Right ventricle myocardium inferior (tissue), 1 donor: ENCODE measurements at regions not wholly inside any gene's neighbourhood (a gene's known extent, or its start where the extent isn't known, plus 50 kb on each side); places are given as distances from the start of the nearest gene placed in this dataset.

Experiments used
- ATAC-seq: fragments of 200-7000 bp; cut with Tn5 transposase; one replicate; pipeline ENCODE4 v1.9.1; 2020; ENCODE audit warnings: mild to moderate bottlenecking, moderate library complexity
- DNase-seq: peaks from one replicate; pipeline ENCODE4 v3.0.0; 2021; ENCODE audit errors: missing footprints
- intact Hi-C: fragments of 100-400 bp; cut with DNase I; formaldehyde crosslinking; loops from one replicate; pipeline ENCODE4 v1.11.0; 2022
- donor health status: DM: no; HTN: yes; CAD: no; lungs with severe emphysema.

DNA sequence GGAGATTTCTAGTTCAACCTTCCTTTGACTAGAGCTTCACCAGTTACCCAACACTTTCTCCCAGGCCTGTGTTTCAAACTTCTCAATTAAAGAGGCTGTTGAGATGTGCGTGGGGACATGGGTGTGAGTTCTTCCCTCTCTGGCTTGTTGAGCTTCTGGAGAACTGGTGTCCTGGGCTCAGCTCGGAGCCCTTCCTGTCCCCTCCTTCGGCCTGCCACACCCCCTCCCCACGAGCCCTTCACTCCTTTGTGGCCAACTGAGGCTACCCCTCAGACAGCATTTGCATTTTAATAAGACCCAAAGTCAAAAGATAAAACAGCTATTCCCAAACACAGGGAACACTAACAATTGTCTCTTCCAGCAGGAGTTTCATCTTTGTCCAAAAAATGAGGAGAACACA lies 123.3 kb upstream of the MLN start:
- intact Hi-C loops = no loop called here
- ATAC-seq (no peak), DNase-seq (no peak)

DNA sequence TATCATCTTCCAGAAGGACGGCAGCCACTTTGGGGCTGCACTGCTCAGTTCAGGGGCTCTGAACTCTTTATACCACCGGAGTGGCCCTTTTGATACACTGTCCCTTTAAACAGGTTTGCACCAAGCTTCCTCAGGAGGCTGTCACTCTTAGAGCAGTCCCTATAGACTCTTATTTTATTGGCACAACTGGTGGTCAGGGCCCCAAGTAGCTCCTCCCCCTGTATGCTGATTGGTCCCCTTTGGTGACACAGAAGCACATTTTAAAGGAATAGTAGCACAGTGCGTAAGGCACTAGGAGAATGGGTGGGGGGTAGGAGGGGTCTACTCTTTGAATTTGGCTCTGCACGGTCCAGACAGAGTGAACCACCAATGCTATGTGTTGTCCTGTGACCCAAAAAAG lies 122.6 kb upstream of the MLN start:
- DNase-seq = no peak
- intact Hi-C loops = no loop called here
- ATAC-seq = no peak

- ATAC-seq (no peak), DNase-seq (no peak)
- intact Hi-C loops = no loop called here
Measured at GRCh38 chr6:33925936-33926335, 122.1 kb upstream of the MLN start.

DNA sequence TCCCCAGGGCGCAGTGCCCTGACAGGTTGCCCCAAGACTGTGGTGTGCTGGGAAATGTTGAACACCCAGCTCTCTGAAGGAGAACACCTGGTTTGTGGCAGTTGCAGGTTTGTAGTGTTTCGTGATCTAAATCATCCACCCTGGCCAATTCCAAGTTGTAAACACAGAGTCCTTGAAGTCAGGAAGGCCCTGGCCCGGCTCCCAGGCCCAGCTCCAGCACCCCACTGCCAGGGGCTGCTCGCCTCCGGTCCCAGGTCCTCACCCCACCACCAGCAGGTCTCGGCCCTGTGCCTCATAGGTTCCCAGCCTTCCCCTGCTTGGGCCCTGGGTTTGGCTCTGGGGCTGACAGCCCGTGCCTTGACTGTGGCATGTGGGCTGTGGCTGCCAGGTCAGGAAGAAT lies 121.4 kb upstream of the MLN start:
- intact Hi-C loops = no loop called here
- no peak for ATAC-seq

GRCh38 chr6:33924681-33925080 lies 120.9 kb upstream of the MLN start:
- DNase-seq (no peak), ATAC-seq (no peak)
- intact Hi-C loops = no loop called here

More for the DNA sequence above, 121.4 kb upstream of the MLN start:
- DNase-seq = no peak

DNA sequence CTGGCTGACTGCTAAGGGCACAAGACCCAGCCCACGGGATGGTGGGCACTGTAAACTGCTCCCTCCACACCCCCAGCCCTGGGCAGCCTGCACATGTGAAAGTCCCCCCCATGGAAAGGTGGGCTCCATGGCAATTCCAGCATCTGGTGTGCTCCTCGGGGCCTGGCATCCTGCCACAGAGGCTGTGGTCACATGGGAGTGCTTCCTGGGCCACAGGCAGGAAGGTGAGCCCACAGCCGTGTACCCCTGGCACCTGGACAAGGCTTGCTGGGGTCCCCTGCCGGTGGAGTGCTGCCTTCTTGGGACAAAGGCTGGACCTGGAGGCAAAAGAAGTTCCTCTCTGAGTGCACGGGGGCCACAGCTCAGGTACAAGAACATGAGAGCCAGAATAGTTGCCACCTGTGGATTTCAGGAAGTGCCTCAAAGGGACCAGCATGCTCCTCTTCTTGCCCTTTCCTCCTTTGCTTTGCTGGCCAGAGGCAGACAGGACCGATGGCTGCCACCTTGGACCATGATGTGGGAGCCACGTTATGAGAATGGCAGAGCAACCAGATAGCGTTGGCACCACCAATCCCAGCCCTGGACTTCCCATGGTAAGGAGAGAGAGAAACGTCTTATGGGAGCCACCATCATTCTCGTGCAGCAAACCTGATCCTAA lies 120.2 kb upstream of the MLN start:
- intact Hi-C loops = no loop called here
- DNase-seq (peak; percentile 57), ATAC-seq (no peak)

GRCh38 chr6:33921745-33922144 lies 117.9 kb upstream of the MLN start:
- intact Hi-C loops = no loop called here
- DNase-seq (no peak), ATAC-seq (no peak)

- intact Hi-C loops = no loop called here
- ATAC-seq = no peak
- no peak for DNase-seq
Measured at GRCh38 chr6:33918175-33918695, 114.4 kb upstream of the MLN start.

- intact Hi-C loops = no loop called here
- DNase-seq (no peak), ATAC-seq (no peak)
Measured at GRCh38 chr6:33915134-33915533, 111.3 kb upstream of the MLN start.

GRCh38 chr6:33914645-33915044 lies 110.8 kb upstream of the MLN start:
- intact Hi-C loops = no loop called here
- DNase-seq = peak; percentile 68
- peak; percentile 38 for ATAC-seq

GRCh38 chr6:33912195-33912594 lies 108.4 kb upstream of the MLN start:
- no peak for DNase-seq
- intact Hi-C loops = no loop called here
- no peak for ATAC-seq

DNA sequence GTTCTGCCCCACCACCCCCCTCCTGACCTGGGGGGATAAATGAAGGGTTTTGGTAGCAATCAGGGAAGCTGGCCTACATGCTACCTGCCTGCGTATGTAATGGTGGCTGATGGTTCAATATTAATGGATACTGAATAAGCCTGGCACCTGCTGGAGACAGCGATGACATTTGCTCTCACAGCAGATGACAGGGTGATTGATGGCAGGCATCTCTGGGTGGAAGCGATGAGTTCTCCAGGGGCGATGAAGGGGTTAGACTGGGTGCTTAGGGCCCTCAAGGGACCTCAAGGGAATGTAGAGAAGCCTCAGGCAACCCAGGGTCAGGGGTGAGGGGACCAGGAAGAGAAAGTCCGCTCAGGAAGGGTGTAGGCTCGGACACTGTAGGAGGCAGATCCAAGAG lies 107.7 kb upstream of the MLN start:
- intact Hi-C loops = no loop called here
- DNase-seq (no peak), ATAC-seq (no peak)

DNA sequence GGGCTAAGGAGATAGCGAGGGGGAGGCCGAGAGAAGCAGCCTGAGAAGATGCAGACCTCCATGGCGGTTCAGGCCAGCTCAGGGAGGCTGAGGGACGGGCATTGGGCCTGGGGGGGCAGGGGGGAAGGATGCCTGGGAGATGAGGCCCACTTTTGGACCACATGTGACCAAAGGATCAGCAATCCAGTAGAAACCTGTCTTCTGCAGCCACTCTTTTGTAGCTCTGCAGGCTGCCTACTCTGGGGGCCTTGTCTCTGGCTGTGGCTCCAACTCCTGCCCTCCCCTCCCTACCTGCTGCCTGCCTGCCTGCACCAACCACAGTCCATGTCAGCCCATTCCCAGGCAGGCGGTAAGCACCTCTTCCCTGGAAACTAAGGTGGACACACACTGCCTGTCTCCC lies 106.8 kb upstream of the MLN start:
- intact Hi-C loops = no loop called here
- ATAC-seq (no peak), DNase-seq (no peak)

GRCh38 chr6:33909737-33910136 lies 105.9 kb upstream of the MLN start:
- intact Hi-C loops = no loop called here
- DNase-seq = no peak
- no peak for ATAC-seq

DNA sequence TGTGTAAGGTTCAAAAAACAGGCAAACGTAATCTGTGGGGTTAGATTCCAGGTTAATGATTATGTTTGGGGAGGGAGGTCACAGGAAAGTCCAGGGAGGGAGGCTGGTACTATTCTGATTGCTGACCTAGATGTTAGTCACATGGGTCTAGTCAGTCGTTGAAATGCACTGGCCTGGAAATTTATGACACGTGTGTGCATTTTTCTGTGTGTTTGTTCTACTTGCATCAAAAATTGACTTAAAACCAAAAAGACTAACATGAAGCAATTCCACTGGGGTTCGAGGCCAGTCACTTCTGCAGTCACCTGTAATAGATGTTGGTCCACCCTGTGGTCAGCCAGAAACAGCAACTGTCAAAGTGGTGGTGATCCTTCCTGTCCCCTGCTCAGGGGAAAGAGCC lies 104.2 kb upstream of the MLN start:
- DNase-seq (no peak), ATAC-seq (no peak)
- intact Hi-C loops = no loop called here

DNA sequence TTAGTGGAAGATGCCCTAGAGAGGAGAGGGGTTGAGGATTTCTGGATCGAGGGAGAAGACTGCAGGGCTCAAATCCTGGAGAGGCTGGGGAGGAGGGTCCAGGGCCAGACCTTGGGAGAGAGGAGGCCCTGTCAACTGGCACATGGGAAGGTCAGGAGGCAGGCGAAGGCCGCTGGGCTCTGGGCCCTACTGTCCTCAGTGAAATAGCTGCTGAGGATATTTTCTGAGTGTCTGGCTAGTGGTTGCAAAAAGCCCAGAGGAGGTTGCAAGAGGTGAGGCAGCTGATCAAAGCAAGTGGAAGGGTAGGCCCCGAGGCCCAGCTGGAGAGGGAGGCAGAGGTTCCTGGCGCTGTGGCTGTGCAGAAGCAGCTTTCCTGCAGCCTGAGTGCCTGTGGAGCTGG lies 103.4 kb upstream of the MLN start:
- intact Hi-C loops = no loop called here
- DNase-seq (no peak), ATAC-seq (no peak)

DNA sequence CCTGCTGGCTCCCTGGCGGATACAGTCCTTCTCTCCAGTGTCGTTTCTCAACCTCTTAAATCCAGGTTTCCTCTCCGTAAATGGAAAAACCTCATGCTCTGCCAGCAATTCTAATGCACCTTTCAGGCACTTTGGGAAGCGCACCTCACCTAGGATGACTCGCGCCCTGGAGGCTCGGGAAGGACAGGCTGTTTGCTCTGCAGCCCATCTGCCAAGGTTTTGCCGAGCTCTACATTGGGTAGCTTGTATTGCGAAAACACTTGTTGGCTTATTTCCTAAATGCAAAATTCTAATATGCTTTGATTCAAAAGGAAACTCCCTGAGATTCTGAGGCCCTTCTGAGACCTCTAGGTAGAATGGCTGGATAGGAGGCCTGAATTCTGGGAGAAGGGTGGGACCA lies 102.6 kb upstream of the MLN start:
- intact Hi-C loops = no loop called here
- no peak for ATAC-seq
- DNase-seq = no peak

- DNase-seq = no peak
- ATAC-seq = no peak
- intact Hi-C loops = no loop called here
Measured at GRCh38 chr6:33905071-33905609, 101.3 kb upstream of the MLN start.

- intact Hi-C loops = no loop called here
- no peak for DNase-seq
- ATAC-seq = no peak
Measured at GRCh38 chr6:33904747-33905065, 100.9 kb upstream of the MLN start.

- intact Hi-C loops = no loop called here
- DNase-seq (peak; percentile 77), ATAC-seq (peak; percentile 38)
Measured at GRCh38 chr6:33904050-33904746, 100.4 kb upstream of the MLN start.

DNA sequence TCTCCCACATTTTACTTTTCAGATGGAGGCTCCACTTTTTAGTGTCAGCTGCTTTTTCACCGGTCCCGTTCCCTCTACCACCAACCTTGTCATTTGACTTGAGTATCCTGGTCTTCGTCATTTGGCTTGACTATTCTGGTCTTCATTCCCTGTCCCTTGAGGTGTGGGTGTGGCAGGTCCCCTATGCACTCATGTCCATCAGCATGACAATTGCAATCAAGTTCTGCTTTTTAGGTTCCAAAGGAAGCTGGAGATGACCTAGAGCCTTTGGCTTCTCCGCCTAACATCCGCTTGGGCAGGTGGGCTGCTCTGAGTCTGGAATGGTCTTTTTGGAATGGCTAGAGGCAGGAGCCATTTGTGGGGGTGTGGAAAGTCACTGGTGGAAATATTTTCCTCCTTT lies 99.8 kb upstream of the MLN start:
- ATAC-seq = no peak
- no peak for DNase-seq
- intact Hi-C loops = no loop called here
